GM21447 (cell line): ENCODE measurements at regions not wholly inside any gene's neighbourhood (a gene's known extent, or its start where the extent isn't known, plus 50 kb on each side); places are given as distances from the start of the nearest gene placed in this dataset.

Experiments used
- ATAC-seq: cut with Tn5 transposase; IDR thresholded peaks from one replicate; pipeline ENCODE4 v1.9.1; 2021; ENCODE audit not compliant: unreplicated experiment

DNA sequence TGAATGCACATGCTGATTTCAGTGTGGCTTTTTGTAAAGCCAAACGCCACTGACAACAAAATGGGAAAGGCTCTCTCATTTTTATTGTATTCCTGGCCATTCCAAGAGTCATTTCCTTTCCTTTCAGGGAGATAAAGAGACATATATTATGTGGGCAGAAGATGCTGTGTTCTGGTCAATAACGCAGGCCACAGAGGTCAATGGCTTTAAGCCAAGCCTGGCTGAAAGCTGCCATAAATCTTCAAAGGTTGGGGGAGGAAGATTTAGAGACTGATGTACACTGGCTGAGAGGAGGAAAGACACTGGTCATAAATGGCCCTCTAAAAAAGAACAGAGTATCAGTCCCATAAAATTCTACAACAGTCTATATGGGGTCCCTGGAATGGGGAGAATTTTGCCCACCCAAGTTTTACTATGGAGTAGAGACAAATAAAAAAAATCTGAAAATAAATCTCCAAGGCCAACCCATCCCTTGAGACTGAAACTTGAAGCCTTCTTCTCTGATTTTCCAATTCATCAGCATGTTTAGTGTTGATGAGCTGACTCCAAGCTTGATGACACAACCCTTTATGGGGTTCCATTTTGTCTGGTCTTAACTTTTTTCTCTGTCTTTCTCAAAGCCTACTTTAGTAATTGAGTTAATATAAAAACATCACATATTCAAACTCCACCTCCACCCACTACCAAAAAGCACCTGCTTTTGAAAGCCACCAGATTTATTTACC, 152.1 kb upstream of the SLC24A2 start:
- no peak for ATAC-seq

GRCh38 chr9:19939734-19940278, 151.0 kb upstream of the SLC24A2 start:
- ATAC-seq = no peak

- no peak for ATAC-seq
Measured at GRCh38 chr9:19938990-19939733, 150.3 kb upstream of the SLC24A2 start.

GRCh38 chr9:19937121-19937520, 148.3 kb upstream of the SLC24A2 start:
- ATAC-seq = no peak

DNA sequence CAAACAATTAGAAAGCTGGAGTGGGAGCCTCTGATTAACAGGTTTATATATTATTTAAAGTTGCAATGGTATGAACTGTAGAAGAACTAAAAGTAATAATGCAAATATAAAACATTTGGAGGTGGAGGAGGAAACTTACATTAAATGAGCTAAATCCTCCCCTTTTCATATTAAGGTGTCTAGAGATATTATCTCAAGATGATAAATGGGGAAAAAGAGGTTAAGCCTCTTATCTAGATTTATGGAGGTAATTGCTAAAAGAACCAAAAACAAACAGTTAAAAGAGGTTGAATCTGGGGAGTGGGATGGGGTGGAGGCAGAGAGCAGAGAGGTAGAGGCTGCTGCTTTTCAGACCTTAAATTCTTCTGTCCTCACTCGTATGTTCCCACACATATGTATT, 147.8 kb upstream of the SLC24A2 start:
- no peak for ATAC-seq

GRCh38 chr9:19935422-19935821, 146.6 kb upstream of the SLC24A2 start:
- no peak for ATAC-seq

DNA sequence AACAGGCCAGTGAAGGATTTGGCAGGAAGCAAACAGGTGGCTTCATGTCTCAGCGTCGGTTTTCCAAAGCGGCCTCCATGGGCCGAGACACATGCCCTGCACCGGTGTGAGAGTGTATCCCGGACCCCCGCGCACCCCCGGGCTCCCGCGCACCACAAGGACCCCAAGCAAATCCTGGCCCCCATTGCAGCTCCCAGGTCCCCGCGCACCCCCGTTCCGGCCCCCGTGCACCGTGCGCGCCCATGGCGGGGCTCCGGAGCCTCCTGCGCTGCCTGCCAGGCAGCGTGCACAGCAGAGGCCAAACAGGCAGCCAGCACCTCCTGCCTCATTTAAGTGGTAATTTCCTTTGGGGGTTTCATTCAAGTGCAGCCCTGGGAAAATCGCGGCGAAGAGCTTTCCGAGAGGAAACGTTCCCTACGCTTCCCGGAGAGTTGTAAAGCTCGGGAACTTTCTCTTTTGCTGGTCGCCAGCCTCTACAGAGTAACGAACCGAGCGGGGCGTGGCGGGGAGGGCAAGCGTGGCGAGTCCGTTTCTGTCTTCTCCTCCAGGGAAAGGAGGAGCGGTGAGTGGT, 145.5 kb upstream of the SLC24A2 start:
- ATAC-seq = no peak

DNA sequence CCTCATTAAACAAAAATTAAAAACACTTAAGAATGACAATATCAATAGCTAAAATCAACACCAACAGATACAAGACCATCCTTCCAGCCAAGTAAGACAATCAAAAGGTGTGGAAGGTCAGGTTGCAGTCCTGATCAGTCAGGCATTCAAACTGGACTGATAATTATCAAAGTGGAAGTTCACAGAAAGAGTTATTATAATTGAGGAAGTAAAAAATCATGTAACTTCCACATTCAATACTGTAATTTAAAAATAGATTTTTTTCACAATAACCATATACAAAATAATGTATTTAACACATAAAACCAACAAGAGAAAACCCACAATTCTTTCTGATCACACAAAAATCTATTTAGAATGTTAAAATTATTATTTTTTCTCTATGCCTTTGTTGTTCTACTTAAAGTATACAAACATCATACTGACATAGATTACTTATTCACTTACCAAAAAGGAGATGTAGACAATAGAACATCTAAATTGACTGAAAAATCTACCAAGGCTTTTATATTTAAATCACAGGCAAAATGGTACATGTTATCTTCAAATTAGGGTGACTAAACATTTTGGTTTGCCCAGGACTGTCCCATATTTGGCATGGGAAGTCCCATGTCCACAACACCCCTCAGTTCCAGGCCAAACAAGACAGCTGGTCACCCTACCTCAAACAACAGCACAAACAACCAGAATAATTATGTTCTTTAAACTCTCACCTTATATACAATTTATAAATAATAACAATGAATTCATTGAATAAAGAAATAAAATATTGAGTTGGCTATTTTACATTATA, 142.5 kb upstream of the SLC24A2 start:
- ATAC-seq = no peak

- ATAC-seq = no peak
Measured at GRCh38 chr9:19927560-19927959, 138.7 kb upstream of the SLC24A2 start.

GRCh38 chr9:19926774-19927173, 137.9 kb upstream of the SLC24A2 start:
- ATAC-seq = no peak

DNA sequence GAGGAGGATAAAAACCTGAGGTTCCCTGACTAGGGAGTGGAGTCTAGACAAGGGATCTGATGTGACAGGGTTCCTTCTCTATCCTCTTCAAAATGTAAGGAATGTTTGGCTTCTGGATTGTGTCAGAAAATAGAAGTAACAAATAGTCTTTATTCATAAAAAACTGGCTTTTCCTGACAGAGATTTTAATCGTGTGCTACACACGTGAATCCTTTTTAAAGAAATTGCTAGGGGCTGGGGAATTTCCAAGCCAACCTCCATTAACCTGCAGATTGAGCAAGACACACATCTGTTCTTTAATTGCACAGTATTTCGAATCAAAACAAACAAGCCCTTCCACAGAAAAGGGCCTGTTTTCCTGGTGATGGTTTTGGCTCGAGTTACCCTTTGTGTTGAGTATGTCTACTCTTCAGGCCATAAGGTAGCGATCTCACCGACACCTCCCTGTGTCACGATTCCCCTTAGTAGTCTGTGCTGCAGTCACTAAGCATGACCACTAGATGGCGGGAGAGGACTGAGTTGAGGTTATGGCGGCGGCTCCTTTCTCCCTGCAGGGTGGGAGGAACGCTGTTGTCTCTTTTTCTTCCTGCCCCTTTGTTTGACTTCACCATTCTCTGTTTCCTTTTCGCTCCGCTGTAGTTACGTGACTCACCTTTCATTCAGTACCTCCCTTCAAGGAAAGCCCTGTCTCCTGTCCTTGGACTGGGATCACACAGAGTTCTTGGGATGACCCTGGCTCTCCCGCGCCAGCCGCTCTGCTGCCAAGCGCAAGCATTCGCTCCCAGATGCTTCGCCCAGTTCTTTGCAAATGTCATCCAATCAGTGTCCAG, 137.1 kb upstream of the SLC24A2 start:
- ATAC-seq = peak; percentile 97

DNA sequence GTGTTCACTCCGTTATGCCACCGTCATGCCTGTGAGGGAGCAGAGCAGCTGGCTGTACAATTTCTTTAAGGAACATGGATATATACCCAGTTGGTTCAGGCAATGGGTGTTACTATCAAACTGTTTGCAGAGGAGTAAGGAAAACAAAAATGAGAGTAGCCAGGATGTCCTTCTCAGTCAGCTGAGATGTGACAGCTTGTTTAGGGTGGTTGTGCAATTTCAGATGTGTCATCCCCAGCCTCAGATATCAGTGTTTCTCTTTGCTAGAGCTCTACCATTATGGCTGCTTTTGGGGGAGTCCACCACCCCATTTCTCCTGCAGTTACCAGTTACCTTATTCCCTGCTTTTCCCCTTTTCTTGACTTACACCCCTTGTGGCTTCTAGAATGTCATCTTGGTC, 135.2 kb upstream of the SLC24A2 start:
- no peak for ATAC-seq

DNA sequence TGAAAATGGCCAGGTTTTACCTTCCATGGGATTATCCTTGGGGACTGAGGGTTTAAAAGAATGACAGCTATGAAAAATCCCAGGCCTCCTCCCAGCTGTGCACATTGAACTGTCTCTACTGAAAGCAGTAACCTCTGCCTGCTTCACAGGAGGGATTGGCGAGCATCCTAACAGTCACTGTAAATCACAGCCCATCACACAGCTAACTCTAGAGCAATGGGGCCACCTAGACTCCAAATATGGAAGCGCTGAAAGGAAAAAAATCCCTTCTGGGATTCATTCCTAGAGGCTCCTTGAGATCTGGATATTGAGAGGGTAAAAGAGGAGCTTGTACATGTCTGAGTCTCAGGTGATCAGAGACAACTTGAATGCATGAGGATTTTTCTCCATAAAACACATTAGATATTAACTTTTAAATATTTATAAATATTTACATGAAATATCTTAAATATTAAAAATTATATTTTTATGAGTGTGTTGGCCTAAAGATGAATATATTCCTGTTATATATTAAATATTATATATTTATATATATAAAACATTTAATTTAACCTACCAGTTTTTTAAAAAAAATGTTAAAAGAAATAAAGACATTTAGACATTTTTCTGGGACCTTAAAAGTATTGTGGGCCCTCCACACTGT, 133.8 kb upstream of the SLC24A2 start:
- ATAC-seq = no peak

DNA sequence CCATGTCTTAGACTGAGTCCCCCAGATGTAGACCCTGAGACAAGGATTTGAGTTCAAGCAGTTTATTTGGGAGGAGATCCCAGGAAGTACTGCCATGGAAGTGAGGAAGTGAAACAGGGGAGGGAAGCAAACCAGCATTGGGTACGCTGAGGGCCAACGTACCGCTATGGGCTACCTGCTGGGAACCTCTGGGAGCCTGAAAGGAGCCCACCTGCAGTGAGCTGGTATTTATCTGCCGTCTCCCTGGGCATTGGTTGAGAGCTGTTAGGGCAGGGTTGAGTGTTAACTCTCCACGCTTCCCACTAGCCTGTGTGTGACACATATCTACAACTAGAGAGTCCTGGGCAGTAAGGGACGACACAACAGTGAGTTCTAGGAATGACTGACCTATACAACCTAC, 131.6 kb upstream of the SLC24A2 start:
- no peak for ATAC-seq

GRCh38 chr9:19918630-19919029, 129.8 kb upstream of the SLC24A2 start:
- no peak for ATAC-seq

- ATAC-seq = no peak
Measured at GRCh38 chr9:19914044-19914443, 125.2 kb upstream of the SLC24A2 start.

DNA sequence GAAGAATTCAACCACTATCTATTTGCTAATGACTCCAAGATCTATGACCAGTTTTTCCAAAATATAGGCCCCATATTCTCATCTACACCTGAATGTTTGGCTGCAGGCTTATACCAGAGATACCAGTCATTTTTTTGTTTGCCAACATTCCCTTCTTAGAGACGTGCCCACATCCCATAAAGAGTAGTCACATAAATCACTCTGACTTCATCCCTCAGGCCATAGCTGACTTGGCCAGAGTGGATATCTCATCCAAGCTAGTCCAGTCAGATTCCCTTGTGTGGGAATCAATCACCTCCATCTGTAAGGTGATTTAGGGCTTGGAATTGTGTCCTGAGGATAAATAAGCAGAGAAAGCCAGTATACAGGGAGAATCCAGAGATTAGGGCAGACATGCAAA, 124.3 kb upstream of the SLC24A2 start:
- no peak for ATAC-seq

DNA sequence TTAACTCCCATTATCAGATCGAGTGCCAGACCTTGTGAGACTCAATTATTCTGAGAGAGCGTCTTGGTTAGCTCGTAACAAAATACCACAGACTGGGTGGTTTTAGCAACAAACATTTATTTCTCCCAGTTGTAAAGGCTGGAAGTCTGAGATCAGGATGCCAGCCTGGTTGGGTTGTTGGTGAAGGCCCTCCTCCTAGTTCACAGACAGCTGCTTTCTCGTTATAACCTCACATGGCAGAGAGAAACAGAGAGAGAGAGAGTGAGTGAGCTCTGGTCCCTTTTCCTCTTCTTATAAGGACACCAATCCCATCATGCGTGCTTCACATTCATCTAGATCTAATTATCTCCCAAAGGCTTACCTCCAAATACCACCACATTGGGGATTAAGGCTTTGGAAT, 114.2 kb upstream of the SLC24A2 start:
- no peak for ATAC-seq

- no peak for ATAC-seq
Measured at GRCh38 chr9:19901586-19901985, 112.7 kb upstream of the SLC24A2 start.

DNA sequence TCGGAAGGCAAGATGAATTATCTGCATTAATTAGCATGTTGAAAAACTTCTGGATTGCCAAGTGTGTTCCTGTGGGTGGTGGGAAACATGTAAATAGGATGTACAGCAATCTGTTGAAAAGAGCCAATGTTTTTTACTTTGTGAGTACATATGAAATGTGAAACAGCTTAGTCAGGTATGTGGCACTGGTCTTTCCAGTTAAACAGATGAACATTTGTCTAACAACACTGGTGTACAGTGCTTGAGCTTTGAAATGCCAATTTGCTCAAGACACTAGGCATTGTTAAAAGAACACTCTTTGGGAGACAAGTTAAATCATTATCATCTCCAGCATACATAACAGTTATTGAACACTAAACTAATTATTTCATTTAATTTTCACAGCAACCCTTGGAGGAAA, 107.3 kb upstream of the SLC24A2 start:
- ATAC-seq = no peak
